MM.1S (cell line): ENCODE measurements at regions not wholly inside any gene's neighbourhood (a gene's known extent, or its start where the extent isn't known, plus 50 kb on each side); places are given as distances from the start of the nearest gene placed in this dataset.

ENCODE experiments used
- CTCF ChIP-seq: fragments of 300-600 bp; sonication (generic); IDR thresholded peaks from 2 replicates; pipeline ENCODE4 v1.5.1; 2016; ENCODE audit warnings: antibody characterized with exemption, low read length, mixed read lengths
- EZH2 ChIP-seq: fragments of 300-600 bp; sonication (generic); optimal IDR thresholded peaks from 2 replicates; pipeline ENCODE3; 2017; ENCODE audit warnings: low read depth, mild to moderate bottlenecking, antibody characterized with exemption, low read length, mixed read lengths
- EZH2phosphoT487 ChIP-seq: fragments of 300-600 bp; sonication (generic); IDR thresholded peaks from 2 replicates; pipeline ENCODE4 v1.6.1; 2018; ENCODE audit warnings: antibody characterized with exemption, low read length

GRCh38 chr3:161737171-161737570 is 240.6 kb downstream of the OTOL1 start:
- TF ChIP-seq CTCF (no peak), EZH2 (no peak), EZH2phosphoT487 (no peak)
